Activated naive CD4-positive, alpha-beta T cell treated with anti-CD3 and anti-CD28 coated beads, Interleukin-2, amount 50 U/mL, for 24 hours (primary cell): ENCODE measurements at regions not wholly inside any gene's neighbourhood (a gene's known extent, or its start where the extent isn't known, plus 50 kb on each side); places are given as distances from the start of the nearest gene placed in this dataset.

Experiments used
- H3K27ac Mint-ChIP-seq: one replicate; pipeline ENCODE4 v1.8.0; 2021; ENCODE audit warnings: mild to moderate bottlenecking, mixed read lengths
- H3K27me3 Mint-ChIP-seq: one replicate; pipeline ENCODE4 v1.8.0; 2021; ENCODE audit warnings: mixed read lengths
- H3K36me3 Mint-ChIP-seq: one replicate; pipeline ENCODE4 v1.8.0; 2021; ENCODE audit warnings: mixed read lengths
- H3K4me1 Mint-ChIP-seq: one replicate; pipeline ENCODE4 v1.8.0; 2021; ENCODE audit warnings: mixed read lengths
- H3K4me3 Mint-ChIP-seq: one replicate; pipeline ENCODE4 v1.8.0; 2021; ENCODE audit warnings: mild to moderate bottlenecking, mixed read lengths
- H3K9me3 Mint-ChIP-seq: one replicate; pipeline ENCODE4 v1.8.0; 2021; ENCODE audit warnings: mixed read lengths

- Mint-ChIP-seq H3K4me1 (no peaks in the 10 kb centered on the region), H3K36me3 (no peaks in the 10 kb centered on the region), H3K27ac (no peak overlapping the region), H3K9me3 (no peaks in the 10 kb centered on the region), H3K27me3 (no peaks in the 10 kb centered on the region), H3K4me3 (no peak overlapping the region)
These were observed 303.0 kb upstream of the E2F7 start for GRCh38 chr12:77368379-77368778.

- no peaks in the 10 kb centered on the region for H3K27me3 Mint-ChIP-seq
- no peak overlapping the region for H3K4me3 Mint-ChIP-seq
- no peaks in the 10 kb centered on the region for H3K4me1 Mint-ChIP-seq
- H3K27ac Mint-ChIP-seq: no peak overlapping the region
- no peaks in the 10 kb centered on the region for H3K9me3 Mint-ChIP-seq
- H3K36me3 Mint-ChIP-seq: no peaks in the 10 kb centered on the region
These were observed 301.2 kb upstream of the E2F7 start for GRCh38 chr12:77366616-77367015.

- H3K4me3 Mint-ChIP-seq: no peak overlapping the region
- H3K4me1 Mint-ChIP-seq: no peaks in the 10 kb centered on the region
- H3K27me3 Mint-ChIP-seq: no peaks in the 10 kb centered on the region
- peaks cover 3% of the 10 kb centered on the region for H3K9me3 Mint-ChIP-seq
- no peak overlapping the region for H3K27ac Mint-ChIP-seq
- no peaks in the 10 kb centered on the region for H3K36me3 Mint-ChIP-seq
These were observed 299.0 kb upstream of the E2F7 start for GRCh38 chr12:77364400-77364799.

GRCh38 chr12:77362509-77363210 is 297.3 kb upstream of the E2F7 start:
- no peak overlapping the region for H3K27ac Mint-ChIP-seq
- H3K4me3 Mint-ChIP-seq: no peak overlapping the region
- H3K9me3 Mint-ChIP-seq: peaks cover 4% of the 10 kb centered on the region
- H3K27me3 Mint-ChIP-seq: no peaks in the 10 kb centered on the region
- H3K4me1 Mint-ChIP-seq: no peaks in the 10 kb centered on the region
- no peaks in the 10 kb centered on the region for H3K36me3 Mint-ChIP-seq

GRCh38 chr12:77357655-77358054 is 292.3 kb upstream of the E2F7 start:
- no peaks in the 10 kb centered on the region for H3K27me3 Mint-ChIP-seq
- H3K4me3 Mint-ChIP-seq: no peak overlapping the region
- no peaks in the 10 kb centered on the region for H3K36me3 Mint-ChIP-seq
- peaks cover 4% of the 10 kb centered on the region for H3K9me3 Mint-ChIP-seq
- H3K27ac Mint-ChIP-seq: no peak overlapping the region
- no peaks in the 10 kb centered on the region for H3K4me1 Mint-ChIP-seq

- no peaks in the 10 kb centered on the region for H3K36me3 Mint-ChIP-seq
- no peak overlapping the region for H3K4me3 Mint-ChIP-seq
- no peak overlapping the region for H3K27ac Mint-ChIP-seq
- no peaks in the 10 kb centered on the region for H3K4me1 Mint-ChIP-seq
- H3K9me3 Mint-ChIP-seq: peaks cover 4% of the 10 kb centered on the region
- no peaks in the 10 kb centered on the region for H3K27me3 Mint-ChIP-seq
These were observed 289.5 kb upstream of the E2F7 start for GRCh38 chr12:77354766-77355362.

- Mint-ChIP-seq H3K4me1 (no peaks in the 10 kb centered on the region), H3K36me3 (no peaks in the 10 kb centered on the region), H3K9me3 (no peaks in the 10 kb centered on the region), H3K4me3 (no peak overlapping the region), H3K27me3 (no peaks in the 10 kb centered on the region), H3K27ac (no peak overlapping the region)
These were observed 287.6 kb upstream of the E2F7 start for GRCh38 chr12:77352946-77353345.

- no peaks in the 10 kb centered on the region for H3K9me3 Mint-ChIP-seq
- no peaks in the 10 kb centered on the region for H3K27me3 Mint-ChIP-seq
- no peaks in the 10 kb centered on the region for H3K36me3 Mint-ChIP-seq
- H3K27ac Mint-ChIP-seq: no peak overlapping the region
- no peaks in the 10 kb centered on the region for H3K4me1 Mint-ChIP-seq
- H3K4me3 Mint-ChIP-seq: no peak overlapping the region
These were observed 286.5 kb upstream of the E2F7 start for GRCh38 chr12:77351860-77352259.

GRCh38 chr12:77349689-77350370 is 284.5 kb upstream of the E2F7 start:
- no peak overlapping the region for H3K27ac Mint-ChIP-seq
- no peaks in the 10 kb centered on the region for H3K27me3 Mint-ChIP-seq
- no peaks in the 10 kb centered on the region for H3K9me3 Mint-ChIP-seq
- no peak overlapping the region for H3K4me3 Mint-ChIP-seq
- H3K36me3 Mint-ChIP-seq: no peaks in the 10 kb centered on the region
- H3K4me1 Mint-ChIP-seq: no peaks in the 10 kb centered on the region

GRCh38 chr12:77347017-77347416 is 281.6 kb upstream of the E2F7 start:
- Mint-ChIP-seq H3K4me3 (no peak overlapping the region), H3K27ac (no peak overlapping the region), H3K9me3 (no peaks in the 10 kb centered on the region), H3K4me1 (no peaks in the 10 kb centered on the region), H3K36me3 (no peaks in the 10 kb centered on the region), H3K27me3 (no peaks in the 10 kb centered on the region)

- Mint-ChIP-seq H3K9me3 (no peaks in the 10 kb centered on the region), H3K4me3 (no peak overlapping the region), H3K36me3 (no peaks in the 10 kb centered on the region), H3K27ac (no peak overlapping the region), H3K4me1 (no peaks in the 10 kb centered on the region), H3K27me3 (no peaks in the 10 kb centered on the region)
These were observed 280.0 kb upstream of the E2F7 start for GRCh38 chr12:77345336-77345735.

- no peak overlapping the region for H3K27ac Mint-ChIP-seq
These were observed 279.3 kb upstream of the E2F7 start for GRCh38 chr12:77344651-77345050.

GRCh38 chr12:77343291-77343690 is 277.9 kb upstream of the E2F7 start:
- Mint-ChIP-seq H3K27me3 (no peaks in the 10 kb centered on the region), H3K27ac (no peak overlapping the region), H3K9me3 (no peaks in the 10 kb centered on the region), H3K36me3 (no peaks in the 10 kb centered on the region), H3K4me3 (no peak overlapping the region), H3K4me1 (no peaks in the 10 kb centered on the region)

More at GRCh38 chr12:77344651-77345050, 279.3 kb upstream of the E2F7 start:
- Mint-ChIP-seq H3K9me3 (no peaks in the 10 kb centered on the region), H3K27me3 (no peaks in the 10 kb centered on the region), H3K4me1 (no peaks in the 10 kb centered on the region), H3K4me3 (no peak overlapping the region), H3K36me3 (no peaks in the 10 kb centered on the region)

- no peaks in the 10 kb centered on the region for H3K27me3 Mint-ChIP-seq
These were observed 276.9 kb upstream of the E2F7 start for GRCh38 chr12:77342253-77342652.

GRCh38 chr12:77339610-77340009 is 274.2 kb upstream of the E2F7 start:
- Mint-ChIP-seq H3K36me3 (no peaks in the 10 kb centered on the region), H3K4me3 (no peak overlapping the region), H3K9me3 (no peaks in the 10 kb centered on the region), H3K4me1 (no peaks in the 10 kb centered on the region), H3K27me3 (no peaks in the 10 kb centered on the region), H3K27ac (no peak overlapping the region)

More at GRCh38 chr12:77342253-77342652, 276.9 kb upstream of the E2F7 start:
- Mint-ChIP-seq H3K4me1 (no peaks in the 10 kb centered on the region), H3K4me3 (no peak overlapping the region), H3K27ac (no peak overlapping the region), H3K36me3 (no peaks in the 10 kb centered on the region), H3K9me3 (no peaks in the 10 kb centered on the region)

GRCh38 chr12:77337362-77337761 is 272.0 kb upstream of the E2F7 start:
- Mint-ChIP-seq H3K36me3 (no peaks in the 10 kb centered on the region), H3K27ac (no peak overlapping the region), H3K4me3 (no peak overlapping the region), H3K4me1 (no peaks in the 10 kb centered on the region), H3K9me3 (no peaks in the 10 kb centered on the region), H3K27me3 (no peaks in the 10 kb centered on the region)
